Psoas muscle (tissue), 7 donors: ENCODE measurements at regions not wholly inside any gene's neighbourhood (a gene's known extent, or its start where the extent isn't known, plus 50 kb on each side); places are given as distances from the start of the nearest gene placed in this dataset.

Experiments
- ATAC-seq, 4 donors: fragments of 200-7000 bp; cut with Tn5 transposase; one replicate each; pipeline ENCODE4 v1.9.1; 2020; ENCODE audit warnings: moderate library complexity in 3 of 4, mild to moderate bottlenecking in 2 of 4
- DNase-seq, 2 donors: peaks; one replicate each; pipeline ENCODE4 v3.0.0-alpha.2; 2020
- H3K27ac ChIP-seq: fragments of 200-600 bp; one replicate; pipeline ENCODE4 v1.8.0; 2022
- H3K27me3 ChIP-seq, 3 donors: fragments of 200-600 bp in 1 of 3; one replicate each; pipeline versions ENCODE4 v1.6.1 to v1.8.0; 2013 to 2022; ENCODE audit warnings: low read length in 2 of 3, mild to moderate bottlenecking in 2 of 3, moderate library complexity in 1 of 3; ENCODE audit not compliant: insufficient read depth in 3 of 3
- H3K36me3 ChIP-seq, 2 donors: fragments of 200-600 bp in 1 of 2; one replicate each; pipeline versions ENCODE4 v1.6.1 to v1.8.0; 2013 to 2022; ENCODE audit warnings: low read depth in 1 of 2, mild to moderate bottlenecking in 1 of 2, moderate library complexity in 1 of 2; ENCODE audit not compliant: insufficient read depth in 1 of 2
- H3K4me1 ChIP-seq: fragments of 200-600 bp; one replicate; pipeline ENCODE4 v1.8.0; 2022
- H3K4me3 ChIP-seq: fragments of 200-600 bp; one replicate; pipeline ENCODE4 v1.8.0; 2022; ENCODE audit warnings: mild to moderate bottlenecking
- H3K9me3 ChIP-seq: fragments of 200-600 bp; one replicate; pipeline ENCODE4 v1.8.0; 2022
- WGBS, 3 donors: extraction: QIAGEN DNeasy Blood & Tissue Kit; methylation state at CpG; one replicate each; pipeline versions ENCODE4 v1.1.6 to v1.1.7; 2013; 5-methylcytosine and 5-hydroxymethylcytosine counted together
- intact Hi-C, 2 donors: fragments of 100-400 bp; cut with DNase I; formaldehyde crosslinking; loops; one replicate each; pipeline versions ENCODE4 v1.11.0 to v1.14.2; 2022
- TF ChIP-seq, protein P1 (sequence below): fragments of 200-600 bp; IDR thresholded peaks from one replicate; pipeline ENCODE4 v1.8.0; 2022; ENCODE audit warnings: antibody characterized with exemption
- donor health status: healthy with polysubstance abuse.
- donor health status: DM: no; HTN: no; CAD: no; lungs with moderate emphysema.
- donor health status: Bipolar disorder and iron deficiency.
- donor health status: healthy.
- donor health status: DM: yes; HTN: yes; CAD: no.
- donor health status: DM: no; HTN: no; CAD: no.
- donor health status: DM: yes; HTN: yes; CAD: no.

- Histone ChIP-seq H3K36me3 (no peaks in the 10 kb centered on the region), H3K9me3 (no peaks in the 10 kb centered on the region), H3K27me3 (no peaks in the 10 kb centered on the region), H3K27ac (no peak overlapping the region), H3K4me3 (no peak overlapping the region), H3K4me1 (no peaks in the 10 kb centered on the region)
- DNase-seq = no peak
- no peak for ATAC-seq
- intact Hi-C loops = no loop called here
- TF ChIP-seq, protein P1, sequence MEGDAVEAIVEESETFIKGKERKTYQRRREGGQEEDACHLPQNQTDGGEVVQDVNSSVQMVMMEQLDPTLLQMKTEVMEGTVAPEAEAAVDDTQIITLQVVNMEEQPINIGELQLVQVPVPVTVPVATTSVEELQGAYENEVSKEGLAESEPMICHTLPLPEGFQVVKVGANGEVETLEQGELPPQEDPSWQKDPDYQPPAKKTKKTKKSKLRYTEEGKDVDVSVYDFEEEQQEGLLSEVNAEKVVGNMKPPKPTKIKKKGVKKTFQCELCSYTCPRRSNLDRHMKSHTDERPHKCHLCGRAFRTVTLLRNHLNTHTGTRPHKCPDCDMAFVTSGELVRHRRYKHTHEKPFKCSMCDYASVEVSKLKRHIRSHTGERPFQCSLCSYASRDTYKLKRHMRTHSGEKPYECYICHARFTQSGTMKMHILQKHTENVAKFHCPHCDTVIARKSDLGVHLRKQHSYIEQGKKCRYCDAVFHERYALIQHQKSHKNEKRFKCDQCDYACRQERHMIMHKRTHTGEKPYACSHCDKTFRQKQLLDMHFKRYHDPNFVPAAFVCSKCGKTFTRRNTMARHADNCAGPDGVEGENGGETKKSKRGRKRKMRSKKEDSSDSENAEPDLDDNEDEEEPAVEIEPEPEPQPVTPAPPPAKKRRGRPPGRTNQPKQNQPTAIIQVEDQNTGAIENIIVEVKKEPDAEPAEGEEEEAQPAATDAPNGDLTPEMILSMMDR = no peak
Observed at GRCh38 chr2:126429103-126429502, 226.9 kb upstream of the GYPC start.

DNA sequence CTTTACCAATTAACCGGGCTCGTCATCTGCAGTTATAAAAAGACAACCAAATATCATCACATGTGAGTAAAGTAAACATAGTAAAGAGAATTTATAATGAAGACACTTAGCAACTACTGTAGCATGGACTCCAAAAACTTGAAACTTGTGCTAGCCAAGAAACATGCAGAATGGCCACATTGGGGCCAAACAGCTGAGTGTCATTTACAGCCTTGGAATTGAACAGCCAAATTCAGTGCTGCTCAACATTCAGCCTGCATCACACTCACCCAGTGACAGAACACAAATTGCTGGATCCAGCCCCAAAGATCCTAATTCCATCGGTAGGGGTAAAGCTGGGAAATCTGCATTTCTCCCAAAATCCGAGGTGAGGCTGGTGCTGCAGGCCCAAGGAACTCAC lies 224.8 kb upstream of the GYPC start:
- intact Hi-C loops = no loop called here
- no peak for DNase-seq
- H3K27ac ChIP-seq = no peak overlapping the region
- no peaks in the 10 kb centered on the region for H3K9me3 ChIP-seq
- no peaks in the 10 kb centered on the region for H3K4me1 ChIP-seq
- no peaks in the 10 kb centered on the region for H3K36me3 ChIP-seq
- no peak for ATAC-seq
- 59 to 79% (median 67%) methylated on average over 4 of the region's 4 CpGs for WGBS, 3 donors
- TF ChIP-seq, protein P1 = no peak
- H3K27me3 ChIP-seq = no peaks in the 10 kb centered on the region
- no peak overlapping the region for H3K4me3 ChIP-seq

DNA sequence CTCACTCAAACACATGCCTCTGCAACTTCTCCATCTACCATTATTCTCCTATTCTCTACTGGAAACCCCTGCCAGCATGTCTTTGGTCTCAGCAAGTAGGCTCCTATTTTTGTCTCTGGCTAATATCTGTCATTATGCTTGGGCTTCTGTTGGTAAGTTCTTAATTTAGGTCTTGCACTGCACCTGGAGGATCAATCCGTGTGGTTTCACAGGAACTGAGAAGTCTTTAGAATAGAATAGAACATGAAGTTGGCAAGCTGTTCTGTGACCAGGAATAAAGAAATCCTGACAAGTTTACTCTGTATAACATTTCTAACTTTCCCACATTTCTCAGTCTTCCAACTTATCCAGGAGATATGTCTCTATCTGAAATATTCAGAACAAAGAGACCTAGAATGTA lies 219.5 kb upstream of the GYPC start:
- WGBS, 3 donors = 58 to 64% (median 60%) methylated on average over 1 of the region's 1 CpG
- ATAC-seq = no peak

GRCh38 chr2:126437016-126437415 lies 218.9 kb upstream of the GYPC start:
- Histone ChIP-seq H3K9me3 (no peaks in the 10 kb centered on the region), H3K27me3 (no peaks in the 10 kb centered on the region), H3K4me1 (no peaks in the 10 kb centered on the region), H3K4me3 (no peak overlapping the region), H3K27ac (no peak overlapping the region), H3K36me3 (no peaks in the 10 kb centered on the region)
- 90 to 92% (median 91%) methylated on average over 6 of the region's 6 CpGs for WGBS, 3 donors
- TF ChIP-seq, protein P1 = no peak
- DNase-seq (no peak), ATAC-seq (no peak)
- intact Hi-C loops = no loop called here

More for the DNA sequence above, 219.5 kb upstream of the GYPC start:
- Histone ChIP-seq H3K27ac (no peak overlapping the region), H3K4me3 (no peak overlapping the region), H3K9me3 (no peaks in the 10 kb centered on the region), H3K4me1 (no peaks in the 10 kb centered on the region), H3K27me3 (no peaks in the 10 kb centered on the region), H3K36me3 (no peaks in the 10 kb centered on the region)
- DNase-seq = no peak
- intact Hi-C loops = no loop called here
- TF ChIP-seq, protein P1 = no peak

- no peaks in the 10 kb centered on the region for H3K9me3 ChIP-seq
- 24 to 39% (median 27%) methylated on average over 1 of the region's 1 CpG for WGBS, 3 donors
Observed at GRCh38 chr2:126444512-126444911, 211.4 kb upstream of the GYPC start.

More at GRCh38 chr2:126444512-126444911, 211.4 kb upstream of the GYPC start:
- intact Hi-C loops = no loop called here
- H3K27me3 ChIP-seq = no peaks in the 10 kb centered on the region
- no peaks in the 10 kb centered on the region for H3K4me1 ChIP-seq
- ATAC-seq = no peak
- TF ChIP-seq, protein P1 = no peak
- H3K27ac ChIP-seq = no peak overlapping the region
- H3K36me3 ChIP-seq = no peaks in the 10 kb centered on the region
- no peak overlapping the region for H3K4me3 ChIP-seq
- no peak for DNase-seq
